GM19395 (cell line): ENCODE measurements at regions not wholly inside any gene's neighbourhood (a gene's known extent, or its start where the extent isn't known, plus 50 kb on each side); places are given as distances from the start of the nearest gene placed in this dataset.
"Not testable (repeated sequence)": the region's sequence is repeated elsewhere in the genome, so short reads cannot be mapped to it uniquely, and the experiment has no call there.

Experiments
- ATAC-seq: cut with Tn5 transposase; IDR thresholded peaks from one replicate; pipeline ENCODE4 v1.9.1; 2021; ENCODE audit warnings: mild to moderate bottlenecking, moderate library complexity; ENCODE audit not compliant: unreplicated experiment

DNA sequence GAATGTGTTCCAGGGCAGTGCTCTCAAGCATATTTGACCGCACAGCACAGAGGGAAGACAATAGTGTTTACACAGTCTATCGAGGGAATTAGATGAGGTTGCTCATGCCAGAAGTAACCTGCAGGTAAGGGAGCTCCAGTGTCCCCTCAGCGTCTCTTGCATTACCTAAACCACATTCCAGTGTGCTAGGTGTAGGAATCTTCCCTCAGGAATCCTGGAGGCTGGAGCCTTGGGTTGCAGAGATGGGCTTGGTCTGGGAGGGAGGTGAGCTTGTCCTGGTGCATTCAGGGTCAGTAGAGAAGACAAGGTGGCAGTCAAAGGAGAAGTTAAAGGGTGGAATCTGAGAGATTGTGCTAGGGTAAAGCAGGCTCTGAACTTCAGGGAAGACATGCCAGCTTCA is 56.3 kb downstream of the SOX14 start:
- ATAC-seq = no peak

DNA sequence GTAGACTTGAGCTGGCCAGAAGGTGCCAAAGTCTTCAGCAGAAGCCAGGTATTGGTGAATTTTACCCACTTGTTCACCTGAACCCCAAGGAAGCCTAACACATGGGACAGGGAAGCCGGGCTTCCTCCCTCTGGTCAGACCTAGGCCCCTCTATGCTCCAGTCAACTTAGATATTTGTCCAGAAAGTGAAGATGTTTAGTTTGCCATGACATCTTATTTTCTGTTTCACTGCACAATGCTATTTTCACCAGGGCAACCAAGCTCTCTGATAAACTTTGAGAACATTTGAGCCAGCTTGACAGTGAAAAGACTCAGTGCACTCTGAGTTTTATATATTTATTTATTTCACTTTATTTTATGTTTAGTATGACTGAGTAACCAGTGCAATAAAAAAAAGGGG is 71.0 kb downstream of the SOX14 start:
- ATAC-seq = no peak

DNA sequence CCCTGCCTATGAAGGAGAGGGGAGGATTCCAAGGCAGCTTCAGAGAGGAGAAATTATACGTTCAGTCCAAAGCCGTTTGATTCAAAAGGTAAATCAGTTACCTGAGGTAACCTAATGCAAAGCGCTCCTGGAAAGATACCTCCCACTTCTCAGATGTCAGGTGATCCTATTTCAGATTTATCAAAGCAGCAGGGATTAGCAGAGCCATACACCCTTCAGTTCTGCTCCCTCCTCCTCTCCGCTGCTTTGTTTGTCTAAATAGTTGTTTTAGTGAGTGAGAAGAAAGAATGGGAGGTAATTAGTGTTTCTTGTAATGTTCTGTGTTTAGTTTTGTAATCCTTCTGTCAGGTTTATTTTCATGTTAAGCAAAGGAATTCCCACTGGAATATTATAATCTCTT is 81.1 kb downstream of the SOX14 start:
- no peak for ATAC-seq

DNA sequence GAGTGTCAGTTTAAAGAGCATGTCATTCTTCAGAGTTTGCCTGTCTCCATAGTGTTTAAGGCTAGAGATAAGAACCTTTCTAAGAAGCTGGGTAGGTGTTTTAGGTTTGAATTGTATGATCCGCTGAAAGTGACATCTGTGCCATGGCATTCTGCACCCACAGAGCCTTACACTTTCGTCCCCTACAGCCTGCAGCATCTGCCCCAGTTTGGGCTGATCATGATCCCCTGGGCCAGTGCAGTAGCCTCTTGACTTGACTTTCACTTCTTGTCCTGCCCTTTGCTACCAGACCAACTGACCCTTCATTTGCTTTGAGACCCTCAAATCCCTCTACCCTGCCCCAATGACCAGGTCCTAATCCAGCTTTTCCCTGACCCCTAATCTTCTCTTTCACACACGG is 81.6 kb downstream of the SOX14 start:
- ATAC-seq = no peak

DNA sequence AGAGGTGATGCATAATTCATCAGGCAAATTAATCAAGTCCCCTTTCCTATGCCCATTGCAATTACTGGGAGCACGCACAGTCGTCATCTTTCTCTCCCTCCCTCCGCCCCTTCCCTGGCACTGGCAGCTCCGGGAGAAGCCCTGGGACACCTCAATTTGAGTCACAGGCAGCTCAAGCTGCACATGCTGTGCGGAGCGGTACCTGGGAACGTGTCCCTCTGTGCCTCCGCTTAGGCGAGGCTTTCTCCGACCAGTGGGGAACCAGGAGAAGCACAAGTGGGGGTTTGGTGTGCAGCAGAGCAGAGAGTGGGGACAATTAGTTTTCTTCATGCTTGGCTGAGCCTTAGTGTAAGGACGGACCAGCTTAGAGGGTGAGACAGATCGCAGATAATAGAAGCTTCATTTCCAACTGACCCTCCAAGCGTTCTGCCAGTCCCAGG is 88.3 kb downstream of the SOX14 start:
- no peak for ATAC-seq

DNA sequence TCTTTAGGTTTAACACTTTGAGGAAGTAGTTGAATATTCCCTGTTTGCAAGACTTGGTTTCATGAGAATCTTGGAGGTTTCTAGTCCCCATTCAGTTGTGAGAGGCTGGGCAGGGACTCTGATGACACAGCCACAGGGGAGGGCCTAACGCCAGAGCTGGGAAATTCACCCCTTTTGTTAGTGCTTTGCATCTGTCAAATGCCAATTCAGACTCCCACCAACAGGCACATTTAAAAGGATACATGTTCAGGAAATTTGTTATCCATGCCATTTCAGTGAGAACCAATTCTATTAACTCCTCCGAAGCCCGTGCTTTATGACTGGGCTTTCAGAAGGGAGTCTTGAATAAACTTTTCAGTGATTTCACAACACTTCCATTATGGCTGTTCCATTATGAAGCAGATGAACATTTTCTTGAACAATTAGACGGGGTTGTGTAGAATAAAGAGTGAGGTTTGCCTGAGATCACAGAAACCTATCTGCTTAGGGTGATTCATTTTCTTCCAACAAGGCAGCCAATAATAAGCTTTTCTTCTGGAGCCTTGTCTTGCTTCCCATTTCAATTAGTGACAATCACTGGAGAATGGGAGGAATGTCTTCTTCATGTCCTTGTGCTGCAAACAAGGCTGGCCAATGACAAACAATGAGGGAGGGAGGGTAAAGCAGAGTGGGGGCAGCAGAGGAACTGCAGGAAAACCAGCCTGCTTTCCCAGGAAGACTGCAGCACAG is 90.6 kb downstream of the SOX14 start:
- no peak for ATAC-seq

DNA sequence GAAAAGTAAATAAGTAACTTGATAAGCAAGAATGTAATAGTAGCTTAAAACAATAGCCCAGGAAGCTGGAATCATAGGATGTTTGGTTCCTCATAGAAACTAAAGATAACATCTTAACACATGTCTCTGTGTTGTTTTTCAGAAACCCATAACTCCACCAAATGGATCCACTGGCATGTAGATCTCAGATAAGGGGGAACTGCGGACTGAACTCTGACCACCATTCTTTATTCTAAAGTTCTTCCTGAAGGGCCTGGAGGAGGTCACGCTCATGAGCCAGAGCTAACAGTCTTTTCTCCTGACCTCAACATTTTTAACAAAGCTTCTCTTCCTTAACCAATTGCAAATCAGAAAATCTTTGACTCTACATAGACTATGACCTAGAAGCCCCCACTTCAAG is 101.9 kb downstream of the SOX14 start:
- no peak for ATAC-seq

DNA sequence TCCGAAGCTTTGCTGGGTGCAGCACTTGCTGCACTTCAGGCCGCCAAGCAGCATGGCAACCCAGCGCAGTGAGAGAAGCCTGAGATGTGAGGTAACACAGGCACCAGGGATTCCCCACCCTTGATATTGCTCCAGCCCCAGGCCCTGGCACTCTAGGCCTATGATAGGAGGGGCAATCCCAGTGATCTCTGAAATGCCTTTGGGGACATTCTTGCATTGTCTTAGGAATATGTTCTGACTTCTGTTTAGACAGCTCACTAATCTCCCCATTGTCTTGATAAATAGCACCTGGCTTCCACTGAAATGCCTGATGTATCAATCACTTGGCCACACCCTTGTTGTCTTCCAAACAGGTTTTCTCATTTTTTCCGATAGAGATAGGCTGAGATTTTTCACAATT is 102.8 kb downstream of the SOX14 start:
- ATAC-seq = no peak

DNA sequence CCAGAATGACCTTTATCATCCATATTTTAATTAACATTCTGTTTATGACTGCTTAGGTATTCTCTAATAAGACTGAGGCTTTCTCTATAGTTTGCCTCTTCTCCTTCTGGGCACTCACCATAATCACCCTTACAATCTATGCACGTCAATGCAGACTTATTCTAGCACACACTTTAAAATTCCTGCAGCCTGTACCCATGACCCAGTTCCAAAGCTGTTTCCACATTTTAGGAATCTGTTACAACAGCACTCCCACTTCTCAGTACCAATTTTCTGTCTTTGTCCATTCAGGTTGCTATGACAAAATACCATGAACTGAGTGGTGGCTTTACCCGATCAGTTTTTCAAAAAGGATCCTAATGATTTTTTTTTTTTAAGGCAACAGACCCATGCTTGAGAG is 103.5 kb downstream of the SOX14 start:
- no peak for ATAC-seq

DNA sequence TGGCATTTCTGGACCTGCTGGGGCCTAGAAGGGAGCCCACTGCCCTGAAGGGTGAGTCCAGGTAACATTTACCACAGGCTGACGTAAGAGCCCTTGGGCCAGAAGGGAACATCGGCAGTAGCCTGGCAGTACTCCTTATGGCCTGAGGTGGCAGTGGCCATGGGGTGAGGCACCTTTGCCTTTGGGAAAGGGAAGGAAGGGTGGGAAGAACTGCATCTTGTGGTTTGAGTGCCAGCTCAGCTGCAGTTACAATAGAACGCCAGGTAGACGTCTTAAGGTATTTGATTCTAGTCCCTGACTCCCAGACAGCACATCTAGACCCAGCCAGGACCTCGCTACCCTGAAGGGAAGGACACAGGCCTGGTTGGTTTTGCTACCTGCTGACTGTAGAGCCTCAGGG is 104.9 kb downstream of the SOX14 start:
- ATAC-seq = no peak

DNA sequence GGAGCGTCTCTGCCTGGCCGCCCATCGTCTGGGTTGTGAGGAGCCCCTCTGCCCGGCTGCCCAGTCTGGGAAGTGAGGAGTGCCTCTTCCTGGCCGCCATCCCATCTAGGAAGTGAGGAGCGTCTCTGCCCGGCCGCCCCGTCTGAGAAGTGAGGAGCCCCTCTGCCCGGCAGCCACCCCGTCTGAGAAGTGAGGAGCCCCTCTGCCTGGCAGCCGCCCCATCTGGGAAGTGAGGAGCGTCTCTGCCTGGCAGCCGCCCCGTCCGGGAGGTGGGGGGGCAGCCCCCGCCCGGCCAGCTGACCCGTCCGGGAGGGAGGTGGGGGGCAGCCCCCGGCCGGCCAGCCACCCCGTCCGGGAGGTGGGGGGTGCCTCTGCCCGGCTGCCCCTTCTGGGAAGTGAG is 108.5 kb downstream of the SOX14 start:
- ATAC-seq = not testable (repeated sequence)

DNA sequence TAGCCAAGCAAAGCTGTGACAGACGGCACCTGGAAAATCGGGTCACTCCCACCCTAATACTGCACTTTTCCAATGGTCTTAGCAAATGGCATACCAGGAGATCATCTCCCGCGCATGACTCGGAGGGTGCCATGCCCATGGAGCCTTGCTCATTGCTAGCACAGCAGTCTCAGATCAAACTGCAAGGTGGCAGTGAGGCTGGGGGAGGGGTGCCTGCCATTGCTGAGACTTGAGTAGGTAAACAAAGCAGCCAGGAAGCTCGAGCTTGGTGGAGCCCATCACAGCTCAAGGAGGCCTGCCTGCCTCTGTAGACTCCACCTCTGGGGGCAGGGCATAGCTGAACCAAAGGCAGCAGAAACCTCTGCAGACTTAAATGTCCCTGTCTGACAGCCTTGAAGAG is 113.1 kb upstream of the CLDN18 start:
- not testable (repeated sequence) for ATAC-seq

DNA sequence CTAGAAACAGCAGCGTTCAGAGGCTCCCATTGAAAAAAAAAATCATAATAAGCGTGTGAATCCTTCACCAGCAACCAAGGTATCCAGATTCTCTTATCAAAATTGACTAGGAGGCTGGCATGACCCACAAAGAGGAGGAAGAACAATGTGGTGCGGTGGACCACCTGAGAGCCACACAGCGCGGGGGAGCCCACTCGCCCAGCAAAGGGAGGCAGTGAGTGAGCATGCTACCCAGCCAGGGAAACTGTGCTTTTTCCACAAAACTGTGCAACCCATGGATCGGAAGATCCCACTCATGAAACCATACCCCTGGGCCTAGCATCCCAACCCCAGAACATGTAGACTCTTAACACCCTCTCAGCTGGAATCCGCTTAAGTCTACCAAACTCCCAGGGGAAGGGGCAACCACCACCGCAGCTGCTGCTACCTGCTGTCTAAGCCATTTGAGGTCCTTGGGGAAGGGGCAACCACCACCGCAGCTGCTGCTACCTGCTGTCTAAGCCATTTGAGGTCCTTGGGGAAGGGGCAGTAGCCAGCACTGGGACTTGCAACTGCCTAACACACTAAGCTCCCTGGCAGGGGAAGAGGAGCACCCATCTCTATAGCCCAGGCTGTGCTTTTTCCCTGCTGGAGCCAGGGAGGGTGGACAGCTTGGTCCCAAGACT is 102.8 kb upstream of the CLDN18 start:
- ATAC-seq = no peak

DNA sequence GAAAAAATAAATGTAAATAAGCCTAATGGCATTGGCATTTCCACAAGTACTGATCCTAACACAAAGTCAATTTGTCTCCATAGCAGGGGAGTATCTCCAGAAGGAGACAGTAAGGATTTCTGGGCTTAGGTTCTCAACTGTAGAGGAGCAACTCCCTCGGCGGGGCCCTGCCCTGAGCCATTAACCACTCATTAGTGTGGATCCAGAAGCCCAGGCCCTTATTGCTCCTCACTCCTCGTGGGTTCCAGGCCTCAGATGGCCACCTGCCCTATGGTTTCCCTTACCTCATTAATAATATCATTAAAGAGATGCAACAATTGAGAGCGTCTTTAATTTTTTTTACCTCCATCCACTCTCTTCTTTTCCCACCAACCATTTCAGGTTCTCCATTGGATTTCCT is 85.3 kb upstream of the CLDN18 start:
- no peak for ATAC-seq

DNA sequence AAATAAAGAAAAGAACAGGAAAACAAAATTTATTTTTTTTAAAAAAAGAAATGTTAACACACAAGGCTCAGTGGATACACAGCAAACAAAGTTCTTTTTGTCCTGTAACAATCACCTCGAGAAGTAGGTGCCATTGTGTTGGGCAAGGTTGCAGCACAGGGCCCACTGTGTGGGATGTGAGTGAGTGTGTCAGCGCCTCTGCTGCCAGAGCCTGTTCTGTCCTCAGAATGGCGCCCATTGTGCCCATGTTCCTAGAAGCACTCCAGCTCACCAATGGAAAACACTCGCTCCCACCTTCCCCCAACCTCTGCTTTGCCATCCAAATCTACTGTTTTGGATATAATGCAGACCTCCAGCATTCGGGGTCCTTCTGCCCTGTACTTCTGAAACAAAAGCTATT is 84.9 kb upstream of the CLDN18 start:
- ATAC-seq = no peak

DNA sequence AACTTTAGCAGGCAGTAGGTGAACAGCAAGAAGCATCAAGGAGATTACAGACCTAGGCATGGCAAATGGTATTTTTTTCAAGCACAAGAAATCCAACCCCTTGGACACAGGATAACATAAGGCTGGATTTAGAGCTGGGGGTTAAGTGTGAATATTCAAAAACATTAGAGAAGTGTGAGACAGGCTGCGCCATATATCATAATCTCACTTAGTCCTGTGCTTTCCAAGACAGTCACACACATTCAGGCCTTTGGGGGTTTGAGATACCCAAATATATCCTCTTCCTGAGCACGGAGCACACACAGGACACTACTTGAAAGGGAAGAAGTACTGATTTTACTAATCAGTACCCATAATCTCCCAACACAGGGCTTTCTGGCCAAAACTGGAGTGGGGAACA is 83.0 kb upstream of the CLDN18 start:
- ATAC-seq = no peak

DNA sequence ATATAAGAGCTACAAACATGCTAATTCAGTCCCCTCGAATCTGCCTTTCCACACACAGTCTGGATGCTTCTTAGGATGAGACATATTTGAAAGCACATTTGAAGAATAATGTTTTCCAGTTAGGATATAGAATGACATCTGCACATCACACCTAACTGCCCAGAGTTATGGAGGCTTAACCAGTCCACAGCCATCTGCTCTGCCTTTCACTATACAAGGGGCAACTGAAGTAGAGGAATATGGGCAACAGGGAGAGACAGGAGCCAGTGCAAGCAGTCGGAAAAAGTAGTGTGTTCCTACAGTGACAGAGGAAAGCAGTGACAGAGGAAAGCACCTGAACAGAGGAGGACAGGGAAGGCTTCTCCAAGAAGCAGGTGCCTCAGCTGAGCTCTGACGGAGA is 79.0 kb upstream of the CLDN18 start:
- no peak for ATAC-seq

DNA sequence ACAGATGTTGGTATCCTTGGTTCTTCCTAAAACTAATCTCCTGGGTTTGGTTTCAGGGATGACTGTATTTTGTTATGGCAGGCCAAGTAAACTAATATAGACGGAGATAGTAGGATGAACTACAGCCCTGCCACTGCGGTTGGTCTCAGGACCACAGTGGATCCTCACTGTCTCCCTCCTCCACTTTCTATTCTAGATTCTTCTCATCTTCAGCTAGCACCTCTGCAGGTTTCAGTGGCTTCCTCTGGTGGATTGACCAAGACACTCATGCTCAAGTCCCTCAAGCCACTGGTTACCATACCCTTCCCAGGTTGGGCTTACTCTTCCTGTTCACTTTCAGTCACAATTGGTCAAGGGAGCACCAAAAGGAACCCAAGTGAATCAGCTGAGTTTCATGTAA is 71.1 kb upstream of the CLDN18 start:
- ATAC-seq = no peak

DNA sequence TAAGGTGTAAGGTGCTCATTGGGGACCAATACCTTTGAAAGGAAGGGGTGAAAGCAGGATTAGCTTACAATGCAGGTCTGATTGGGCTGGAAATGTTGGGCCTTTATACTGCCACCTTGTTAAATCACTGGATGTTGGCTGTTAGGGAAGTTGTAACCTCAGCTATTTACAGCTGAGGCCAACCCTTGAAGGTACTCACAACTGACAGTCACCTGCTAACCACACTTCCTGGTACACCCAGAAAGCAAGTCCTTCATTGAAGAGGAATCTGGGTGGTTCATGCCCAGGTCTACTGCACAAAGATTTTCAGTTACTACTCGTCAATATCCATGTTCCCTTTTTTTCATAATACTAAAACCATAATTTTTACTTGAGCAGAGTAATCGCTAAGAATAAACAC is 65.4 kb upstream of the CLDN18 start:
- ATAC-seq = no peak

DNA sequence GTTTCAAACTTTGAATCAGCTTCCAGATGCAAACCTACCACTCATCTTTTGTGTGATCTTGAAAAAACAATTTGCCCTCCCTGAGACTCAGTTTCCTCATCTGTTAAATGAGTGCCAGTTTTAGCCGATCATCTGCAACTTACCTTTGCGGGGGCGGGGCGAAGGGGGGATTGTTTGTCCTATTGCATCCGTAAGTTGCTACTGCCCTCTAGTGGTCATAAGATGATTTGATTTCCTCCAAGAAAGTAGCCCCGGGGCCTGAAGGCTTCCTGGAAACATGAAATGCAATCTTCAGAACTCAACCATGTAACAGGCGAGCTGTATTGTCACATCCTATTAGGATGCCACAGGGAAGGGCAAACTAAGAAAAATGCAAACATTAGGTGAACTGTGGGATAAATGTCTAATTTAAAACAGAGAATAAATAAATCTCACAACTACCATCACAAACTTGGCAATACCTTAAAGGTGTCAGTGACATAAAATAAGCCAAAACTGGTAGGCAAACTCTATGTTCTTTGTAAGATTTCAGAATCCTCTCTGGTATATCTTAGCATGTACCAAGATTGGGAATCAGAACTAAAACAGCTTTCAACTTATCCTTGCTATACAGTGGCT is 63.5 kb upstream of the CLDN18 start:
- peak; percentile 93 for ATAC-seq

DNA sequence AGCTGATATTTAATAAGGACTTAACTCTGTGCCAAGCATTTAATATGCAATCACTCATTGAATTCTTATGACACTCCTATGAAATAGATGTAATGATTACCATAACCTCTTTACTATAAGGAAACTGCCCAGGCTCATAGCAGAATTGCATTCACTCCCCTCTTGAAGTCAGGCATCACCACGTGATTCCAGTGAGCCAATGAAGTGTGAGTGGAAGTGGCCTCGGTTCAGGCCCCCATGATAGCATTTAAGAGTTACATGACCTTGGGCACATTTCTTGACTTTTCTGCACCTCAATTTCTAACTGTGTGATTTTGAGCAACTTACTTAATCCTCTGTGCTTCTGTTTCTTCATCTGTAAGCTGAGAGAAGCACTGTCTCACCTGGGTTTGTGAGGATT is 62.8 kb upstream of the CLDN18 start:
- no peak for ATAC-seq

DNA sequence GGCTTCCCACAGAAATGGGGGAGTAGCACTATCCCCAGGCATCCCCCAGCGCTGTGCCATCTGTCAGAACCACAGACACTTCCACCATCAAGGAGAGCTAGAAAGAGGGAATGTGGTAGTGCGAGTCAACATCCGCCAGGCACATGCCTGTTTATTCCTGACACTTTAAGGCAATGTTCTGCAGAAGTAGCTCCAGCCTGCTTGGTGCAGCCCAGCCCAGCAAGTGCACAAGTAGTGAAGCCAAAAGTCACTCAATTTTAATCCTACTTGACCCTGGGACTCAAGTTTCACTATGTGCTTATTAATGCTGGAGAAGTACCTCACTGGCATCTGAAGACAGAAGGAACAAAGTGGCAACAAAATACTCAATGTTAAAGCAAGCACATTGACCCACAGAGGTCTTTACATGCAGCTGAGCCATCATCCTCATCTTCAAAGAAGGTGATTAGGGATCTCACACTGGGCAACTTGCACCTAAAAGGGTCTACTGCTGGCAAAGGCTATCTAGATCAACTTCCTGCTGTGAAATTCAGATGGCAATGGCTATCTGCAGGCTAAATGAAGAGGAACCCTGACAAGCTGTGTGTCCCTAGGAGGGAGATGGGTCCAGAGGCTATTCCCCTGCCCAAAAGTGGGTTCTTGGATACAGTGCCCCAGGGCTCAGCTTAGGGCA is 61.4 kb upstream of the CLDN18 start:
- no peak for ATAC-seq
